ENCODE measurements at regions not wholly inside any gene's neighbourhood (a gene's known extent, or its start where the extent isn't known, plus 50 kb on each side); places are given as distances from the start of the nearest gene placed in this dataset.
"Not testable (repeated sequence)": the region's sequence is repeated elsewhere in the genome, so short reads cannot be mapped to it uniquely, and the experiment has no call there.

GRCh38 chr6:14463110-14463509 lies 345.5 kb downstream of the CD83 start:
- DNase-seq, result no peak

GRCh38 chr6:14464055-14464454 lies 346.5 kb downstream of the CD83 start:
- no peak for DNase-seq

- no peak for DNase-seq
Measured at GRCh38 chr6:14464716-14465115, 347.1 kb downstream of the CD83 start.

GRCh38 chr6:14466278-14466677 lies 348.7 kb downstream of the CD83 start:
- DNase-seq, result no peak

GRCh38 chr6:14467591-14467990 lies 350.0 kb downstream of the CD83 start:
- no peak for DNase-seq

- no peak for DNase-seq
Measured at GRCh38 chr6:14468647-14469321, 351.2 kb downstream of the CD83 start.

- DNase-seq, result no peak
Measured at GRCh38 chr6:14470101-14470500, 352.5 kb downstream of the CD83 start.

GRCh38 chr6:14470671-14471070 lies 353.1 kb downstream of the CD83 start:
- DNase-seq, result no peak

- no peak for DNase-seq
Measured at GRCh38 chr6:14472255-14472985, 354.8 kb downstream of the CD83 start.

- no peak for DNase-seq
Measured at GRCh38 chr6:14472986-14473337, 355.4 kb downstream of the CD83 start.

- no peak for DNase-seq
Measured at GRCh38 chr6:14474816-14475215, 357.2 kb downstream of the CD83 start.

GRCh38 chr6:14475306-14475705 lies 357.7 kb downstream of the CD83 start:
- no peak for DNase-seq

- peak; percentile 47 for DNase-seq
Measured at GRCh38 chr6:14476793-14477531, 359.4 kb downstream of the CD83 start.

- no peak for DNase-seq
Measured at GRCh38 chr6:14477559-14477958, 360.0 kb downstream of the CD83 start.

- no peak for DNase-seq
Measured at GRCh38 chr6:14478381-14479225, 361.0 kb downstream of the CD83 start.

GRCh38 chr6:14481946-14482345 lies 364.4 kb downstream of the CD83 start:
- not testable (repeated sequence) for DNase-seq

- no peak for DNase-seq
Measured at GRCh38 chr6:14487625-14488024, 370.1 kb downstream of the CD83 start.

GRCh38 chr6:14488180-14488579 lies 370.6 kb downstream of the CD83 start:
- no peak for DNase-seq

GRCh38 chr6:14489445-14489844 lies 371.9 kb downstream of the CD83 start:
- no peak for DNase-seq

GRCh38 chr6:14498748-14499147 lies 381.2 kb downstream of the CD83 start:
- no peak for DNase-seq

GRCh38 chr6:14499309-14499708 lies 381.7 kb downstream of the CD83 start:
- DNase-seq, result no peak

GRCh38 chr6:14499841-14500240 lies 382.3 kb downstream of the CD83 start:
- peak; percentile 79 for DNase-seq

GRCh38 chr6:14500809-14501208 lies 383.2 kb downstream of the CD83 start:
- DNase-seq, result no peak

Measured in amniotic stem cell (primary cell).